Endothelial cell (in vitro differentiated cells): ENCODE measurements at regions not wholly inside any gene's neighbourhood (a gene's known extent, or its start where the extent isn't known, plus 50 kb on each side); places are given as distances from the start of the nearest gene placed in this dataset.

Source experiments
- DNase-seq: peaks from one replicate; pipeline ENCODE4 v3.0.0; 2021; ENCODE audit warnings: low spot score
- H3K27ac Mint-ChIP-seq: one replicate; pipeline ENCODE4 v1.8.0; 2021; ENCODE audit warnings: mixed read lengths, inconsistent platforms; ENCODE audit not compliant: unreplicated experiment
- H3K27me3 Mint-ChIP-seq: one replicate; pipeline ENCODE4 v1.8.0; 2021; ENCODE audit warnings: mild to moderate bottlenecking, moderate library complexity, mixed read lengths, inconsistent platforms; ENCODE audit not compliant: unreplicated experiment
- H3K36me3 Mint-ChIP-seq: one replicate; pipeline ENCODE4 v1.8.0; 2021; ENCODE audit warnings: mild to moderate bottlenecking, low read depth, mixed read lengths, inconsistent platforms; ENCODE audit not compliant: unreplicated experiment
- H3K4me1 Mint-ChIP-seq: one replicate; pipeline ENCODE4 v1.8.0; 2021; ENCODE audit warnings: mild to moderate bottlenecking, mixed read lengths, inconsistent platforms; ENCODE audit not compliant: unreplicated experiment
- H3K4me3 Mint-ChIP-seq: one replicate; pipeline ENCODE4 v1.8.0; 2021; ENCODE audit warnings: mild to moderate bottlenecking, mixed read lengths, inconsistent platforms; ENCODE audit not compliant: unreplicated experiment
- H3K9me3 Mint-ChIP-seq: one replicate; pipeline ENCODE4 v1.8.0; 2021; ENCODE audit warnings: mixed read lengths, inconsistent platforms; ENCODE audit not compliant: unreplicated experiment
- TF ChIP-seq, protein P1 (sequence below): fragments of 200-600 bp; sonication (generic); IDR thresholded peaks from one replicate; pipeline ENCODE4 v1.5.0; 2021; ENCODE audit warnings: antibody characterized with exemption; ENCODE audit not compliant: unreplicated experiment

DNA sequence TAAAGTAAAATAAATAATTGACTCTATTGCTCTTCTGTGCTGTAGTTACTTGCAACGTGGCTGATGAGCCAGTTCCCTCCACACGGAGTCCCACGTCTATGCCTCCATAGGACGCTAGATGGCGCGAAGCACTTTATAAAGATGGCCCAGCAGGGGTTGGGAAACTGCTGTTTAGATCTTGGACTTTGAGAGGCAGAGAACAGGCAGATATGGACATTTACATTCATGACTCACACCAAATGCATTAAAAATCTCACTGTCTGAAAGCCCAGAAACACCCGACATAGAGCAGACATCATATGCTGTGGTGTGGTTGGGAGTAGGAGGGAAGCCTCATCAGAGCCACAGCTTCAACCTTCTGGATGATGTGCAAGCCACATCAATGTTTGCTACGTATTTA is 643.1 kb upstream of the ARGLU1 start:
- H3K4me1 Mint-ChIP-seq: no peaks in the 10 kb centered on the region
- no peak overlapping the region for H3K27ac Mint-ChIP-seq
- H3K9me3 Mint-ChIP-seq: no peaks in the 10 kb centered on the region
- no peaks in the 10 kb centered on the region for H3K36me3 Mint-ChIP-seq
- no peak overlapping the region for H3K4me3 Mint-ChIP-seq
- DNase-seq: peak; percentile 80
- no peaks in the 10 kb centered on the region for H3K27me3 Mint-ChIP-seq
- TF ChIP-seq, protein P1, sequence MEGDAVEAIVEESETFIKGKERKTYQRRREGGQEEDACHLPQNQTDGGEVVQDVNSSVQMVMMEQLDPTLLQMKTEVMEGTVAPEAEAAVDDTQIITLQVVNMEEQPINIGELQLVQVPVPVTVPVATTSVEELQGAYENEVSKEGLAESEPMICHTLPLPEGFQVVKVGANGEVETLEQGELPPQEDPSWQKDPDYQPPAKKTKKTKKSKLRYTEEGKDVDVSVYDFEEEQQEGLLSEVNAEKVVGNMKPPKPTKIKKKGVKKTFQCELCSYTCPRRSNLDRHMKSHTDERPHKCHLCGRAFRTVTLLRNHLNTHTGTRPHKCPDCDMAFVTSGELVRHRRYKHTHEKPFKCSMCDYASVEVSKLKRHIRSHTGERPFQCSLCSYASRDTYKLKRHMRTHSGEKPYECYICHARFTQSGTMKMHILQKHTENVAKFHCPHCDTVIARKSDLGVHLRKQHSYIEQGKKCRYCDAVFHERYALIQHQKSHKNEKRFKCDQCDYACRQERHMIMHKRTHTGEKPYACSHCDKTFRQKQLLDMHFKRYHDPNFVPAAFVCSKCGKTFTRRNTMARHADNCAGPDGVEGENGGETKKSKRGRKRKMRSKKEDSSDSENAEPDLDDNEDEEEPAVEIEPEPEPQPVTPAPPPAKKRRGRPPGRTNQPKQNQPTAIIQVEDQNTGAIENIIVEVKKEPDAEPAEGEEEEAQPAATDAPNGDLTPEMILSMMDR: peak; percentile 79

DNA sequence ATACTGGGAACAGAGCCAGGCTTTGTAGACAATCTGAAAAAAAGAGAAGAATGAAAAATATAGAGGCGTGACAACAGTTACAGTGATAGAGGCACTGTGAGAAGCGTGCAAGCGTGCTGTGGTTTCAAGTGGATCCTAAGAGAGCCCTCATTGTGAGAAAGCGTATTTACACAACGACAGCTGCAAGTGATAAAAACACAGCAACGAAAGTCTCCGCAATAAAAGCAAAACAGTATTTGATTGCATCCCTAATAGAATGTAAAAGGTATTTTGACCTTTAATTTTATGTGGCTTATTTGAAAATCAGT is 642.7 kb upstream of the ARGLU1 start:
- no peaks in the 10 kb centered on the region for H3K9me3 Mint-ChIP-seq
- H3K27me3 Mint-ChIP-seq: no peaks in the 10 kb centered on the region
- H3K27ac Mint-ChIP-seq: no peak overlapping the region
- no peak overlapping the region for H3K4me3 Mint-ChIP-seq
- H3K4me1 Mint-ChIP-seq: no peaks in the 10 kb centered on the region
- TF ChIP-seq, protein P1: no peak
- no peak for DNase-seq
- H3K36me3 Mint-ChIP-seq: no peaks in the 10 kb centered on the region

DNA sequence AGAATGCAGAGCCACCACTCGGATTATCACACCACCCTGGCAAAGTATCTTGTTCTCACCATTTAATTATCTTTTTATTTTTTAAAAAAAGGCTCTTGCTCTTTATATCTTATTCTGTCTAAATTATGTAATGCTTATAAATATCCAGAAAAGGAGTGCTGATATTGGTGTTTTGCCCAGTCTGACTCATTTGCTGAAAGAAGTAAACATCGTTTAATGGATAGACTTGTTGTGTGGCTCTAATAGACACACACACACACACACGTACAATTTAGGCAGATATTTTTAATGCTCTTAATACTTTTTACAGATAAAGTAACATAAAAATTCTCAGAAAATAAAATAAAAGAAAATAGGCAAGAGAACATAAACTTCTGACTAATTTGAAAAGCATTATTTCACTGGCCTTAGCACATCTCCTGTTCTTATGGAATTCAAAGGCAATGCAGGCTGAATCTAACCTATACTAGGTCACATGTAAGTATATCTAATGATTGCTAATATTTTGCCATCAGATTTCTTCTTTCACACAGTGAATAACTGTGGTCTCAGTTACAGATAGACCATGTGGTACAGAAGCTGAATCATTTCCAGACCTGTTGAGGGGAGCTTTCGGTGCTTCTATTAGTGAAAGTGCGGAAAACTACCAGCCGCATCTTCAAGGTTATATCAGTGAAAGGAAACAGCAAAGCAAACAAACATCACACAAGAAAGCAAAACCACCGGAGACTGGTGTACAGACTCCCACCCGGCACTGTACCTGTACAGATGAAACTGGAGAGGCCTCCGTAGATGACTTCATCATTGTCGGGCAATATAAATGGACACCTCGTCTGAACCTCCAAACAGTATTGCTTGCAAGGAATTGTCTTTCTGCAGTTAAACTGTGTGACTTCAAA is 642.1 kb upstream of the ARGLU1 start:
- H3K27ac Mint-ChIP-seq: no peak overlapping the region
- TF ChIP-seq, protein P1: no peak
- H3K27me3 Mint-ChIP-seq: no peaks in the 10 kb centered on the region
- no peaks in the 10 kb centered on the region for H3K9me3 Mint-ChIP-seq
- H3K4me3 Mint-ChIP-seq: no peak overlapping the region
- no peak for DNase-seq
- H3K36me3 Mint-ChIP-seq: no peaks in the 10 kb centered on the region
- peaks cover 6% of the 10 kb centered on the region for H3K4me1 Mint-ChIP-seq

DNA sequence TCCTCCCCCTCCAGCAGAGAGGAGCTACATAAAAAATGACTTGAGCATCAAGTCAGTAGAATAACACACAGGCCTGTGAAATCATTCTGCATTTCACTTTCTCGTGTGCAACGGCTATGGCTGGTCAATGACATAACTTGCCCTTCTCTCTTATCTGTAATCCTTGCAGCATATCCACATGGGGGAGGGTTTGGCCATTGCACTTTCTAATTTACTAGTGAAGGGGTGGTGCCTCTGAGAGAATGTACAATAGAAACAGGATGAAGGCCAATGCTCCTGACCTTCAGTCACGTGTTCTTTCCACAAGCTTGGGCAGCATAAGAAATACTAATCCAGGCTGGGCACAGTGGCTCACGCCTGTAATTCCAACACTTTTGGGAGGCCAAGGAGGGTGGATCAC is 641.0 kb upstream of the ARGLU1 start:
- no peak for DNase-seq
- no peaks in the 10 kb centered on the region for H3K36me3 Mint-ChIP-seq
- H3K4me1 Mint-ChIP-seq: peaks cover 12% of the 10 kb centered on the region
- TF ChIP-seq, protein P1: no peak
- H3K4me3 Mint-ChIP-seq: no peak overlapping the region
- H3K27me3 Mint-ChIP-seq: no peaks in the 10 kb centered on the region
- H3K27ac Mint-ChIP-seq: no peak overlapping the region
- H3K9me3 Mint-ChIP-seq: no peaks in the 10 kb centered on the region

DNA sequence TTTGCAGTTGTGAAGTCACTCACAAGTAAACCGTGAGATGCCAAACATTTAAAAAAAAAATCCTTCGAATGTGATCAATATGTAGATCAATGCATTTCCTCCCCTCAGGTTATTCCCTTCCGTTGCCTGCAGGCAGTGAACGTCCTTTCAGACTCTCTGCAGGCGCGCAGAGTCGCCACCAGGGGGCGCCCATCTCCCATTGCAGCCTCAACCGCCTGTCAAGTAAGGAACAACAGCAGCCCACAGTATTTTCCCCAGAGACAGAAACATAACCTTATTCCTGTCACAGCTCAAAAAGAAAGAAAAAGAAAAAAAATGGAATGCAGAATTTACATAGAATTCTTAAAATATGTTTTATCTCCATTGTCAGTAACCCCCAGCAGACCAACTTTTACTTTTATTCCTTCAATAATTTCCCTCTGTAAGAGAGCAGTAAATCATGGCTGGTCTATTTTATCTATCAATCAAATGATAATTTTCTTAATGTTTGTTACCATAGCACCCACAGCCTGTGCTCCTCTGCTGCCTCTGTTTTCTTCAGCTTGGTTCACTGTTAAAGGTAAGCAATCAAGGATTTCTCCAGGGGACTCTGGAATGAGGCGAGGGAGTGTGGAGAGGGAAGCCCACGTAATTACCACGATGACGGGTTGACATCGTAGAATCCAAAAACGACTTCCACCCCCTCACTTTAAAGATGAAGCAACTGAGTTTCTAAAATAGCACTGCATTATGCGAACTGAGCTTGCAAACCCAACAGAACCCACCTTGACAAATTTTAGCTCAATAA is 637.6 kb upstream of the ARGLU1 start:
- Mint-ChIP-seq H3K27me3 (peaks cover 3% of the 10 kb centered on the region), H3K27ac (no peak overlapping the region), H3K9me3 (no peaks in the 10 kb centered on the region), H3K4me3 (no peak overlapping the region), H3K4me1 (peaks cover 29% of the 10 kb centered on the region), H3K36me3 (no peaks in the 10 kb centered on the region)
- TF ChIP-seq, protein P1: peak; percentile 99
- peak; percentile 81 for DNase-seq
